Astrocyte of the hippocampus (primary cell): ENCODE measurements at regions not wholly inside any gene's neighbourhood (a gene's known extent, or its start where the extent isn't known, plus 50 kb on each side); places are given as distances from the start of the nearest gene placed in this dataset.
"Not testable (repeated sequence)": the region's sequence is repeated elsewhere in the genome, so short reads cannot be mapped to it uniquely, and the experiment has no call there.

Source experiments
- DNase-seq: peaks from one replicate; pipeline ENCODE4 v3.0.0; 2011; ENCODE audit warnings: low read depth, low spot score

DNA sequence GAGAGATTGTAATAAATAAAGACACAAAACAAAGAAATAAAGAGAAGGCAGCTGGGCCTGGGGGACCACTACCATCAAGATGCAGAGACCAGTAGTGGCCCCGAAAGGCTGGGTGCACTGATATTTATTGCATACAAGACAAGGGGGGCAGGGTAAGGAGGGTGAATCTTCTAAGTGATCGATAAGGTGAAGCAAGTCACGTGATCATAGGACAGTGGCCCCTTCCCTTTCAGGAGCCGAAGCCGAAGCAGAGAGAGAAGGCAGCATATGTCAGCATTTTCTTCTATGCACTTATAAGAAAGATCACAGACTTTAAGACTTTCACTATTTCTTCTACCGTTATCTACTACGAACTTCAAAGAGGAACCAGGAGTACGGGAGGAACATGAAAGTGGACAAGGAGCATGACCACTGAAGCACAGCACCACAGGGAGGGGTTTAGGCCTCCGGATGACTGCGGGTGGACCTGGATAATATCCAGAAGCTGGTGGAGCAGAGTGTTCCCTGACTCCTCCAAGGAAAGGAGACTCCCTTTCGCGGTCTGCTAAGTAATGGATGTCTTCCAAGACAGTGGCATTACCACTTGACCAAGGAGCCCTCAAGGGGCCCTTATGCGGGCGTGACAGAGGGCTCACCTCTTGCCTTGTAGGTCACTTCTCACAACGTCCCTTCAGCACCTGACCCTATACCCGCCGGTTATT, 126.4 kb downstream of the RBM46 start:
- DNase-seq, result not testable (repeated sequence)

DNA sequence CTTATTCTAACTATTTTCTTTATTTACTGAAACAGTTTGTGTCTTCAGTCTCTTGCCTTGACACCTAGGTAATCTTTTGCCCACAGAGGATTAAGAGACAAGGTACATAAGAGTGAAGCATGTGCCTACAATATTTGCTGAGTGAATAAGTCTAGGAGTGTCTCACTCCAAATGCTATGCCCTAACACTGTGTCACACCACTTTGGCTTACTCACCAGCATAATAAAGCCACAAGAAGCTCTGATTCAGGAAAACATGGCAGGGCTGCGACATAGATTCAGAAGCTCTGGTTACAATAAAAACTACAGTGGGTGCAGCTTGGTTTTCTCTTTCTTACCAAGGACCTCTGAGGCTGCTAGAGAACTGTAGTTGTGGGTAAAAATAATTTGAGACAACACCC, 127.1 kb downstream of the RBM46 start:
- DNase-seq, result peak; percentile 31

DNA sequence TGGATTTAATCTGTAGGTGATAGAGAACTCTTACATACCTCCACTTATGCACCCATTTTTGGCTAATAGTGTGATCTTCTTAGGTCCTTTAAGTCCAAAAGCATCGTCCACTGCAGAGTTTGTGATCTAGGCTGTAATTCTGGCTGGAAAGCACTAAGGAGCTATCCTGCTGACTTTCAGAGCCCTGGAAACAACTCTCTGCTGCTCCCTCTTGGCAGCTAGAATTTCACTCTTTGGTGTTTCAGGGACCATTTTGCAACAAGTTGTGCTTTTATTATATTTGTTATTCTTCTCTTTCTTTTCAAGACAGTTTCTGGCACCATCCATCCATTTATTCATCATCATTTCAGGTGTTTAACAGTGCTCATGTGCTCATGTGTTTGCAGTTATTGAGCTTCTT, 130.0 kb downstream of the RBM46 start:
- peak; percentile 19 for DNase-seq

DNA sequence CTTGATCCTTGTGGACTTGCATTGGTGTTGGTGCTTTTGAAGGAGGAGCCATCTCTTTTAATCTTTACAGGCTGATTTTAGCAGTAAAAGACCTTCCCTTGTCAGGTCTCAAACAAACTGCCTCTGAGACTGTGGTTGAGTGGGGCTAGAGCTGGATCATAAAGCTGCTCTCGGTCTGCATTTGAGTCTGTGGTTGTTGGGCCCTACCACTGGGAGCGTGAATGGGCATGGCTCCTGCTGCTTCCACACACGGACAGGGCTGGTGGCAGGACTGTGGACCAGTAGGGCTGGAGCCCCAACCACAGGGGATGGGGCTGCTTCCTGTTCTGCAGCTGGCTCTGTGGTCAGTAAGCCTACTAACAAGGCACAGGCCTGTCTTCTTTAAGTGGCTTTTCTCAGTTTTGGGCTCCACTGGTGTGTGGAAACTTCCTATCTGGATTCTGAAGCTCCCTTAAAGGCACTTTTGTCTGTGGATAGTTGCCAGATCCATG, 130.6 kb downstream of the RBM46 start:
- no peak for DNase-seq

DNA sequence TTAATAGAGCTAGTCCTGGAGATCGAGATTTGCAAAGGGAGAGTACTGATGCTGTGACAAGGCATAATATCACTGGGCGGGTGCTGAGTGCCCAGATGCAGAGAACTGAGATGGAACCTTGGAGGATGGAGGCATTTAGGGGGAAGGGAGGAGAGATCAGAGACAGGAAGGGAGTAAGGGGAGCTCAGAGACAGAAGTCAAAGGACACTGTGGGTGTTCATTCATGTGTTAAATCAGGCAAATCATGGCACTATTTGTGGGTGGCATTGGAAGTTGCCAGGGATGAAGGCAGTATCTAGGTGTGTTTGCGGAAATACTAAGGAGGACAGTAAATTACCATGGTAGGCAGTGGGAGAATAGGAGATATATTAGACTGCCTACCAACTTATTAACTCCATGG, 135.0 kb downstream of the RBM46 start:
- no peak for DNase-seq

DNA sequence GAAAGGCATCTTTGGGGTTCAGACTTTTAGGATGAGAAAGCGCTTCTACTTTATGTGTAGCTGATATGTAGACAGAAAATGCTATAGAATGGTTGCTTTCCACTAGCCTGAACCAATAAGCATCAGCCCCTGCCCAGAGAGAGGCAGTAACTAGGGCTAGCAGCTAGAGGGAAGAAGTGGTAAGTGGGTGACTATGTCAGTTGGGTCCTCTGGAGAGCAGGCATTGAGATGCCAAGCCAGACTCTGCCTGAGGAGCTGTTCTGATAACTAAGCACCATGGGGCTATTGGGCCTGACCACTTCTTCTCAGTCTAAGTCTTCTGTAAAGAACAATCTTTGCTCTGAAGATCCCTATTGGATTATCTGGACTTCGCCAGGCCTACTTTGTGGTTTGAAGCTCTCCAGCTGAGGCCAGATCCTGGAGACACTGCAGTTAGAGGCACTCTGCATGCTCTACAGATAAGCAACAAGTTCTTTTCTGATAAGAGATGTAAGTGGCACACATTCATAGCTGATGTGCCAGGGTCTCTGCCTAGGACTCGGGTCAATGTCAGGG, 146.1 kb downstream of the RBM46 start:
- no peak for DNase-seq

DNA sequence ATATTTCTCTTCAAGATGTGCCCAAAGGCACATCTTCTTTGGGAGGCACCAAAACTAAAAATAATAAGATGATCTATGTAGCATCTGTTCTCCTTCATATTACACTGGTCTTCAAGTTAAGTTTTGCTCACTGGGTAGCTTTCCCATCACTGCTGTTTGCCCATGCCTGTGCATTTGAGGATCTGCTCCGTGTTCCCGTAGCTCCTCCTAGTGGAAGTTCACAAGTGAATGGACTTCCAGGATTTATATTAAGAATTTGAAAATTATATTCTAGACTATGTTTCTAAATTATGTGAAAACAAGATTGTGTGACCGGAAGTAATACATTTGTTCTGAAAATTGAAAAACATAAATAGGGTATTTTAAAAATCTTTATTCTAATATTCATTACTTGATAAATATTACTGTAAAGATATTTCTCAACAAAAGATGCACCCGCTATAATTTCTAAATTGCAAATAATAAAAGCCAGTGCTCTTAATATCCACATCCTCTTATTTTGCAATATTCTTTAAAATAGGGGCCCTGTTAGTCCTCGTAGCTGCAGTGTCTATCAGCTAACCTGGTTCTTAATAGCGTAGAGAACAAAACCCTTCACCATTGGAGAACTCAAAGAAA, 147.7 kb downstream of the RBM46 start:
- peak; percentile 36 for DNase-seq

DNA sequence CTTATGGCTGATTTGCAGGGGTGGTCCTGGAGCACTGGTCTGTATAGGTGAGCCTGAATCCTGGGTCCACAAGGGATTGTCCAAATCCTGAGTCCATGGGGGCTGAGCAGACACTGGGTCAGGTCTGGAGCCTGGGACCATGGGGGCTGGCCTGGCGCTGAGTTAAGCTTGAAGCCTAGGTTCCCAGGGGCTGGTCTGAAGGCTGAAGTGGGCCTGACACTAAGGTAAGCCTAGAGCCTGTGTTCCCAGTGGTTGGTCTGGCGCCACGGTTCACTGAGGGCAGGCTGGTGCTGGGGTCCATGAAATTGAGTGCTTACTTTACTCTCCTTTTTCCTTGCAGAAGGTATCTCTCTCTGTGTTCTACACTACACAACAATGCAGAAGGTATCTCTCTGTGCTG, 155.8 kb downstream of the RBM46 start:
- no peak for DNase-seq

DNA sequence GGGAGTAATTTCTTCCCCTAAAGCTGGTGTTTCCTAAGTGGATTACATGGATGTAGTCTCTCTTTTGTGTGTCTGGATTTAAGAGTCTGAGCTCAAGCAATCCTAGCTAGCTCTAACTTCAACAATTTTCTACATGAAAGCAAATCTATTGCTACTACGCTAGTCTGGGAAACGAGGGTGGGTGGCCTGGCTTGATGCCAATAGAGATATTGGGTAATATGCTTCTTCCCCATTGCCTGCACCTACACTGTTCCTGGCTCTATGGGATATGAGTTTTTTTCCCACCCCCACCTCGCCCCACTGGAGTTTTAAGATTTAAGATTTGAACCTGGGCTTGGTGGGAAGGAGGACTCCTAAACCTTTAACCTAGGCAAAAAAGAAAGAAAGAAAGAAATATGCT, 158.8 kb downstream of the RBM46 start:
- DNase-seq, result no peak

DNA sequence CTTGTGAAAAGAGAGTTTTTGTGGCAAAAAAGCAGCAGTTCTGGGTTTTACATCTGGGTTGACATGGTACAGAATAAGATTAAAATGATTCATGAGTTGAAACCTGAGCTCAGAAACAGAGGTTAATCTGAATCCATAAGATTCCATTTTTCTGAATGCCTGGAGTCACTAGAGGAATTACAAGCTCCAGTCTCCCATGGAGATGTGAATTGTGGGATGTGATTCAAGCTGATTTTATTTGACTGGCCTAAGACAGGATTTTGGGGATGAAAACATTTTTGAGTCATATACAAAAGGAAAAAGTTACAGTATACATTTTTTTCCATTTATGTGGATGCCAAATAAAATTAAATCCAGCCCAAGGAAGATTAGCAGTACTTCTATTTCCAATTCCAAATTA, 161.1 kb downstream of the RBM46 start:
- DNase-seq, result no peak

DNA sequence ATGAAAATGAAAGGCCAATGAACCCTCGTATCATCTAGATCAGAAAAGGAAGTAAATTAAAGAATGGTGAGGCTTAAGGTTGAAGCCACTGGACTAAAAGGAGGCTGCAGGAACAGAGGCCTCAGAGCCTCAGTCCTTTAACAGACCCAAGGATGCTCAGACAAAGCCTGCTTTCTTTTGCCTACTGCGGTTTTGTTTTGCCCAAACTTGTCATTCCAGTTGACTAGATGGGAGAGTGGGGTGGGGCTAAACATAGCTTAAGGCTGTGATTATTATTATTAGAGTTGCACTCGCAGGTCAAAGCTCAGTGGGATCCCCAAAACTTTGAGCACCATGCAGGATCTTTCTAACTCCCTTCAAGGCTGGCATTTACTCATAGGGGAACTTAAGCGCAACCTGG, 163.9 kb downstream of the RBM46 start:
- no peak for DNase-seq

DNA sequence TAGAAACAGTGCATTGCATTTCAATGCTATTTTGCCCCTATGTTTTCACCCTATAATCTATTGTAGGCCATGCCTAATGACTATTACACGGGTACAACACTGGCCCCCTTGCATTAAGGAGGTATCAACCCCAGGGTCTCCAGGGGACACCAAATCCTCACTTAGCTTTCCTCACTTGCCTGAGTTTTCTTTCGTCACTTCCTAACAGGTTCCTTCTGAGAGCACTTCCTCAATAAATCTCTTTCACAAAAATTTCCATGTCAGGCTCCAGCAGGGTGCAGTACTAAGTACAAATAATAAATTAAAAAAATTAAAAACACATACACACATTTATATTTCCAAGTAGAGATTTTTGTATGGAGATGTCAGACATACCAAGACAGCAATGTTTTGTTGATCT, 165.0 kb downstream of the RBM46 start:
- no peak for DNase-seq

DNA sequence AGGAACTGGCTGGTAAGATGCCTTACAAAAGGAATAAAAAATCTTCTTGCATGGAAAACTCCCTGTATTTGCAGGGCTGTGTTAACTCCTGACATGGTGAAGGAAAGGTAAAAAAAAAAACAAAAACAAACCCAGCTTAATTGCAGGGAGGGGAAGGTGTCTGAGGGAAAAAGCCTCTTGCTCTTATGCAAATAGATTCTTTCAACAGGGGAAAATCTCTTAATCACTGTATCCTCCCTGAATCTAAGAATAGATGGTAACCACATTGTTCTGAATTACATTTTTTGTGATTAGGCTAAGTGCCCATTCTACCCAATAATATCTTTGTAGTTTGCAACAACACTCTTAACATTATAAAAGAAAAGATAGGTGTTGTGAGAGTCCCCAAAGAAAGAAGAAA, 172.6 kb downstream of the RBM46 start:
- DNase-seq, result no peak

DNA sequence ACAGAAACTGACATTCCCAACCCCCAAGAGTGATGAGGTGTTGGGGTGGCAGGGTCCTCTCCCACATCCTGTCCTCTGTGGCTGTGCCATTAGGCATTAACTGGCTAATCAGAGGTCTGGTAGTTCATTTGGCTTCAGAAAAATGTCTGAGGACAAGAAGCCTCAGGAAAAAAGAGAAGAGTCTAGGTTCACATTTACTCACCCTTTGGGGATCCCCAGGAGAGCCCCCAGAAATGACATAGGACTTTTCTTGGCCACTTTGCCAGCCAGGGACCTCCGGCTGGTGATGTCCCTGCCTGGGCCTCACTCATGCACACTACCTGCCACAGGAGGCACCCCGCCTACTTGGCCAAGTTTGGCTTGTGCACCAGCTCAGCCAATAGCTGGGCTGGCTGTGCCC, 173.0 kb downstream of the RBM46 start:
- no peak for DNase-seq

DNA sequence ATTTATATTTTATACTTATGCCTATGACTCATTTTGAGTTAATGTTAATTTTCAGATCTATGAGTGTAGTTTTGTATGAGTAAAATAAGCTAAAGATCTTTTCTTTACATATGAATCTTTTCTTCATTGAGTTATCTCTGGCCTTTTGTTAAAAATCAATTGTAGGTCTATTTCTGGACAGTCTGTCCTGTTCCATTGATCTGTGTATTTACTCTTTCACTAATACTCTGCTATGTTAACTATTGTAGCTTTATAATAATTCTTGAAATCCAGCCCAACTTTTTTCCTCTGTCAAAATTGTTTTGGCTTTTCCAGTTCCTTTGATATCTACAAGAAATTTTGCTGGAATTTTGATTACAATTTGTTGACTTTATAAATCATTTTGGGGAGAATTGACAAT, 177.0 kb downstream of the RBM46 start:
- no peak for DNase-seq

DNA sequence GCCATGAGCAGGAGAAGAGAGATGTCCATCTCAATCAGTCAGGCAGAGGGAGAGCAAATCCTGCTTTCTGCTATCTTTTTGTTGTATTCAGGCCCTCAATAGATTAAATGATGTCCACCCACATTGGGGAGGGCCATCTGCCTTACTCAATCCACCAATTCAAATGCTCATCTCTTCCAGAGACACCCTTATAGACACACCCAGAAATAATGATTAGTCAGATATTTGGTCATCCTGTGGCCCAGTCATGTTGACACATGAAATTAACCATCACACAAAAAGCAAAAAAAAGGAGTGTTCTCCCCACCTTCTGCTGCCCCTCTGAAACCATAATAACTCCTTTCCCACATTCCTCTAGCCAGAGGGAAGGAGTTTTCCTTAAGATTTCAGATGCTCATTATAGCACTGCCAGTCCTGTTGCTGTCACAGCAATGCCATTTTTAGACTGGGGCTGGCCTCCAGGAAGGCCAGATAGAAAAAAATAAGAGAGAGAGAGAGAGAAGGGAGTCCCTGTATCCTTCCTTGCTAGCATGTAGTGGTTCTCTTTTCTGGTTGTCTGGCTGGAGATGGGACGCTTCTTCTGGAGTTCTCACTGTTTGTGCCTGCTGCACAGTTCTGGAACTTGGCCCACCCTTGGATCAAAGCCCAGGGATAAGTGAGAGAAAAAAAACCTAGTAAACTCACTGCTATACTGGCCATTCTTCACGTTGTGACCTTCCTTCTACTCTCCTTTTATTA, 177.7 kb downstream of the RBM46 start:
- peak; percentile 74 for DNase-seq

DNA sequence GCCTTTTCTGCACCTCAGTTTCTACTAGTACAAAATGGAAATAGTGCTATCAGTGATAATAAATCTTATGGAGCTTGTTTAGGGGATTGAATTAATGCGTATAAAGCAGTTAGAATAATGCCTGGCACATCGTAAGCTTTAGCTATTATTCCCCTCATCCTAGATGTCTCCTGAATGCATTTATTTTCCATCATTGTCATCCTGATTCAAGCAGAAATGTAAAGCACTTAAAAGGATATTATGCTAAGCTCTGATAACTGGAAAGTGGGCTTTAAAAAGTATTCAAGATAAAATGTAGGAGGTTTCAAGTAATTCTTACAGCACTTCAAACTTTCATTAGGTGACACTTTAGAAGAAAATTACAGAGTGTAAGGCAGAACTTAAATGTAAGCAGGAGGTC, 178.7 kb downstream of the RBM46 start:
- DNase-seq, result no peak

DNA sequence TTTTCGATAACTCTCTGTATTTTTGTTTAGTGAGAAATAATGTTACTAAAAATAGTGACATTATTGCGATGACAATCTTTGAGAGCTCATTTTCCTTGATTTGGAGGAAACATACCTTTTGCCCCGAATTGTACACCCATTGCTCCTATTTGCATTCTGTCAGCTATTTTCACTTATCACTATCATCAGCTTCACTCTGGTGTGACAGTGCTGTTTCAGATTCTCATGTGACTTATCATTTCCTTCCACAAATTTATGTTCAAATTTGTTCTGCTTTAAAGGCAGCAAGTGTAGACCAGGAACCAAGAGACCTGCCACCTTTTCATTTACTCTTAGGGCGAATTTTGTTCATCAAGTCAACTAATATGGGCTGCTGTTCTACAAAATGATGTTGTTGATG, 179.4 kb downstream of the RBM46 start:
- no peak for DNase-seq

DNA sequence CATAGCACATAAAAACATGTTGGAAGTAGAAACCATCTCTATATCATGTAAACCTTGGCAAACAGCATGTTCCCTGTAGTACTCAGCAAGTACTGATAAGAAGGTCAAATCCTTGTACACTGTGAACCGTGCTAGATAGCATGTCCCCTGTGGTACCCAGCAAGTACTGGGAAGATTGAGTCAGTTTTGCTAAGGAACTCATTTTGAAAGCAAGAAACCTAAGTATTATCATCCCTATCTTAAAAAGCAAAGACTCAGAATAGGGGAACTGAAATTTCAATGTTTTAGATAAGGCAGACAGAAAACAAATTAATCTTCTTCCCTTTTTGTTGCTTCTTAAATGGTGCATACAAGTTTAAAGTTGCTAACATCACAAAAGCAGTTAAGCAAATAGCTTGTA, 180.2 kb downstream of the RBM46 start:
- no peak for DNase-seq

DNA sequence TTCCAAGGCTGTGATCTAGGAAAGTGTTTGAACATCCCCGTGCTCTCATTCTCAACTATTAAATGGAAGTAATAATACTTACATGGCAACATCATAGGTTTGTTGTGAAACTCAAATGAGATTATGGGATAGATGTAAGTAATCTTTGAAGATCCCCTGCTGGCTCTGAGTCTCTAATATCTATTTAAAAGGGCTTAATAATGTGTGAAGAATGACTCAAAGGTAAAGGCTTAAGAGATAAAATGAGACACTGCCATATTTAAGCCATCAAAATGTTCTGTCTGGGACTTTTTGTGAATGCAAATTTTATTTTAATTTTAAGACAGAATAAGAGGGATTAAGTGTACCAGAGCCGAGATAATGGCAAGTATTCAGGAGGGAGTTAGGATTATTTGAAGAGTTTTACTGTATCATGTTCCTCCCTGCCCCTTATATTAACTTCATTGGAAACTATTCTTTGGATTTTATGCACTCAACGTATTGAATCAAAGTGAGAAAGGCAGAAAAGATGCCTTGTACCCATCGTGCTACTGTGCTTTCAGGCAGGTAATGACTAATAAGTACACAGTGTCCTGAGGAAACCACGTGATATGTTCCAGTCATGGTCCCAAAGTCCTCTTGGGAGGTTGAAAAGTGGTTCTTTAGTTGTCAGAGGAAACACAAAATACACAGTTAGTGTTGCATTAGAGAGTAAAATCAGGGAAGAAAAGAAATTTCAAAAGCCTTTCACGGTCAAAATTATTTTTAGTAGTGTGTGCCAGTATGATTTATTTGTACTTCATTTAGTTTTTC, 192.4 kb downstream of the RBM46 start:
- DNase-seq, result no peak

DNA sequence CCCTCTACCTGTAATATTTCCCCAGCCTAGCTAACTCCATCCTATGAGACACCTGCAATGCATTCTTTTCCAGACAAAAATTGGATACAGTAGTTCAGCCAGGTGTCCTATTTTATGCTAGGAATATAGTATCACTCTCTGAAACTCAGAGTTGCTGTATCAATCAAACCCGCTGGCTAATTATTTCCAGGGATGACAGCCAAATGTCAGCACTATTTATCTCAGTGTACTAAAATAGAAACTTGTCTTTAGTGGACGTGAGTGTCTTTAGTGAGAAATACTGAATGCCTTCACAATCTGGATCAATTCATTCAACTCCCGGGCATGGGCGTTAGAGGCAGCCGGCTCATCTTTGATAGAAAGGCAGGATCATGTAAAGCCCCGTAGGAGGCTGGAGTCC, 196.2 kb downstream of the RBM46 start:
- DNase-seq, result no peak
